Gastrocnemius medialis (tissue), 4 donors: ENCODE measurements at regions not wholly inside any gene's neighbourhood (a gene's known extent, or its start where the extent isn't known, plus 50 kb on each side); places are given as distances from the start of the nearest gene placed in this dataset.

Source experiments
- ATAC-seq, 2 donors: fragments of 150-250 bp; one replicate each; pipeline ENCODE4 v1.9.1; 2016
- DNase-seq, 2 donors: peaks; one replicate each; pipeline ENCODE4 v3.0.0-alpha.2; 2019
- H3K27ac ChIP-seq, 4 donors: fragments of 200-600 bp; sonication (generic); 1 replicate in 1 of 4; 2 replicates in 3 of 4; pipeline ENCODE4 v1.5.1; 2016 to 2018; ENCODE audit warnings: mild to moderate bottlenecking in 2 of 4, moderate library complexity in 1 of 4
- H3K27me3 ChIP-seq, 3 donors: fragments of 200-600 bp; sonication (generic) in 2 of 3; 1 replicate in 1 of 3; 2 replicates in 2 of 3; pipeline versions ENCODE4 v1.5.1 to v1.6.0; 2016 to 2019; ENCODE audit warnings: mild to moderate bottlenecking in 1 of 3, moderate library complexity in 1 of 3
- H3K36me3 ChIP-seq, 2 donors: fragments of 200-600 bp; sonication (generic) in 1 of 2; one replicate each; pipeline ENCODE4 v1.5.1; 2017 to 2018
- H3K4me1 ChIP-seq, 2 donors: fragments of 200-600 bp; sonication (generic) in 1 of 2; one replicate each; pipeline ENCODE4 v1.5.1; 2016 to 2017; ENCODE audit warnings: mild to moderate bottlenecking in 2 of 2
- H3K4me3 ChIP-seq, 4 donors: fragments of 200-600 bp; sonication (generic) in 3 of 4; 1 replicate in 1 of 4; 2 replicates in 3 of 4; pipeline ENCODE4 v1.5.1; 2016 to 2019; ENCODE audit warnings: mild to moderate bottlenecking in 2 of 4
- H3K9me3 ChIP-seq, 3 donors: fragments of 200-600 bp; sonication (generic) in 2 of 3; 1 replicate in 1 of 3; 2 replicates in 2 of 3; pipeline ENCODE4 v1.5.1; 2016 to 2019
- POLR2A ChIP-seq, 2 donors: fragments of 450-650 bp; IDR thresholded peaks; one replicate each; pipeline ENCODE4 v1.6.1; 2017; ENCODE audit warnings: antibody characterized with exemption in 2 of 2, mild to moderate bottlenecking in 2 of 2, moderate library complexity in 2 of 2
- in situ Hi-C, 4 donors: fragments of 200-750 bp; cut with MboI; loops; one replicate each; pipeline versions ENCODE4 v1.15.0 to v1.8.0; 2017; ENCODE audit warnings: low sequenced_read_pairs in 4 of 4
- intact Hi-C: fragments of 100-400 bp; cut with DNase I; formaldehyde crosslinking; loops from one replicate; pipeline ENCODE4 v1.15.1; 2023; ENCODE audit warnings: low total_unique reads
- TF ChIP-seq, protein P1 (sequence below), 5 experiments: fragments of 450-650 bp in 3 of 5; fragments of 200-600 bp in 2 of 5; sonication (generic) in 2 of 5; IDR thresholded peaks in 4 of 5; conservative IDR thresholded peaks in 1 of 5; 1 replicate in 4 of 5; 2 replicates in 1 of 5; pipeline ENCODE4 v1.5.1; 2016 to 2019; ENCODE audit warnings: antibody characterized with exemption in 5 of 5, mild to moderate bottlenecking in 3 of 5, moderate library complexity in 3 of 5

DNA sequence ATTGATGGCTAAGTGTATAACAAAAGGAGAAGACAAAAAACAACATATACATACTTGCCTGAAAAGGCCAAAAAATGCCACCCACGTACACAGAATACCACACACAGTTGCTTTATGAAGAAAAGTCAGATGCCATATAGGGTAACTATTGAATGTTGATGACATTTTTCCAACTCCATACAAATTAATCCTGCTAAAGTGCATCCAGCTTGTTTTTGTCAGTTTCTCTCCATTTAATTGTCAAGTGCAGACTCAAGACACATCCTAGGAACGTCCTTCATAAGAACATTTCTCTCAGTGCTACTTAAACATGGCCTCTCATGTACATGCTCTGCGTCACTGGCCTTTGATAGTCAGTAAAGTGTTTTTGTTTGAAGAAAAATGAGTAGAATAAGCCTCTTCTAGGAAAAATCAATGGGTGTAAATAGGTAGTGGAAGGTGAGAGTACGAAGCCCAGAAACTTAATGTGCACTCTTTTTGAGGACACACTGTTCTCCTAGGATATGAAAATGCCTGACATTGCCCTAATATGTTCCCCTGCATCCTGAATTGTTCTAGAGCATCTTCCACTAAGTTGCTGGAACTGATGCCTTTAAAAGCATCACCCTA lies 267.4 kb upstream of the ATP11B start:
- no peak overlapping the region for H3K27ac ChIP-seq
- TF ChIP-seq, protein P1, sequence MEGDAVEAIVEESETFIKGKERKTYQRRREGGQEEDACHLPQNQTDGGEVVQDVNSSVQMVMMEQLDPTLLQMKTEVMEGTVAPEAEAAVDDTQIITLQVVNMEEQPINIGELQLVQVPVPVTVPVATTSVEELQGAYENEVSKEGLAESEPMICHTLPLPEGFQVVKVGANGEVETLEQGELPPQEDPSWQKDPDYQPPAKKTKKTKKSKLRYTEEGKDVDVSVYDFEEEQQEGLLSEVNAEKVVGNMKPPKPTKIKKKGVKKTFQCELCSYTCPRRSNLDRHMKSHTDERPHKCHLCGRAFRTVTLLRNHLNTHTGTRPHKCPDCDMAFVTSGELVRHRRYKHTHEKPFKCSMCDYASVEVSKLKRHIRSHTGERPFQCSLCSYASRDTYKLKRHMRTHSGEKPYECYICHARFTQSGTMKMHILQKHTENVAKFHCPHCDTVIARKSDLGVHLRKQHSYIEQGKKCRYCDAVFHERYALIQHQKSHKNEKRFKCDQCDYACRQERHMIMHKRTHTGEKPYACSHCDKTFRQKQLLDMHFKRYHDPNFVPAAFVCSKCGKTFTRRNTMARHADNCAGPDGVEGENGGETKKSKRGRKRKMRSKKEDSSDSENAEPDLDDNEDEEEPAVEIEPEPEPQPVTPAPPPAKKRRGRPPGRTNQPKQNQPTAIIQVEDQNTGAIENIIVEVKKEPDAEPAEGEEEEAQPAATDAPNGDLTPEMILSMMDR (IDR thresholded peaks at IDR 0.05 in 4 of 5, conservative IDR thresholded peaks at IDR 0.05 in 1 of 5), result no peak
- no peak for TF ChIP-seq POLR2A (IDR thresholded peaks at IDR 0.05)
- DNase-seq (no peak), ATAC-seq (no peak)
- no peak overlapping the region for H3K4me3 ChIP-seq
- no peaks in the 10 kb centered on the region for H3K27me3 ChIP-seq
- intact Hi-C loops, result no loop called here
- in situ Hi-C loops, result no loop called here
- no peaks in the 10 kb centered on the region for H3K4me1 ChIP-seq
- H3K36me3 ChIP-seq, result no peaks in the 10 kb centered on the region
- H3K9me3 ChIP-seq, result no peaks in the 10 kb centered on the region

DNA sequence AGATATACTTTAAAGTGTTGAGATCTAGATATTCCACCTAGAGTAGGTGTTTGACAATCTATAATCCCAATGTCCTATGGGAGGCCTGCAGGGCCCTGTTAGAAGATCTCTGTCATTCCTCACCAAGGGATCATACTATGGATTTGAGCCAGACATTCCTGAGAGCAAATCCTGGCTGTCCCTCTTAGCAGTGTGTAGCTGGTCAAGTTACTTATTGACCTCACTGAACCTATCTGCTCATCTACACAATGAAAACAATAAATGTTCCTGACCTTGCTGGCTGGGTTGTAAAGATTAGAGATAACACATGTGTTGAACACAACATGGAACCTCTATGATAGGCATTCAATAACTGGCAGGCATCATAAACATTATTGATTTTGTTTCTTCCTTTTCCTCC lies 265.6 kb upstream of the ATP11B start:
- Histone ChIP-seq H3K27ac (no peak overlapping the region), H3K36me3 (no peaks in the 10 kb centered on the region), H3K27me3 (no peaks in the 10 kb centered on the region), H3K9me3 (no peaks in the 10 kb centered on the region), H3K4me1 (no peaks in the 10 kb centered on the region), H3K4me3 (no peak overlapping the region)
- intact Hi-C loops, result no loop called here
- no peak for ATAC-seq
- DNase-seq, result no peak
- in situ Hi-C loops, result no loop called here
- TF ChIP-seq, protein P1 (IDR thresholded peaks at IDR 0.05 in 4 of 5, conservative IDR thresholded peaks at IDR 0.05 in 1 of 5), result no peak
- TF ChIP-seq POLR2A (IDR thresholded peaks at IDR 0.05), result no peak

DNA sequence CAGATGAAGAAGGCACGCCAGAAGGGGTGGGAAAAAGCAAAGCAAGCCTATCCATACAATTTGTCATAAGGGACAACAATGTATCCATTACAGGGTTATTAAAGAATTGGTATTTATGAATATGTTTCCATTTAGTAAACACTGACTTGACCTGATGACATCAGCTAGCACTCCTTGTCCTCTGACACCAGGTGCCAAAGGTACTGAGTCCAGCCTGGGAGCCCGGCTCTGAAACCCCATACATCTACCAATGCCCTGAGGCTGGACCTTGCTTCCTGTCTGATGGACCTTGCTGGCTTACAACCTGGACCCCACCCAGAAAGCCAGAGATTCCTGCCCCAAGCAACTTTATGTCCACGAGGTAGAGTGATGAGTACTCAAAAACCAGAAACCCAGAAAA lies 263.0 kb upstream of the ATP11B start:
- no peaks in the 10 kb centered on the region for H3K4me1 ChIP-seq
- no peaks in the 10 kb centered on the region for H3K9me3 ChIP-seq
- TF ChIP-seq, protein P1 (IDR thresholded peaks at IDR 0.05 in 4 of 5, conservative IDR thresholded peaks at IDR 0.05 in 1 of 5), result no peak
- DNase-seq, result no peak
- no peak for ATAC-seq
- intact Hi-C loops (no loop called here), in situ Hi-C loops (no loop called here)
- no peak overlapping the region for H3K4me3 ChIP-seq
- H3K27ac ChIP-seq, result no peak overlapping the region
- H3K36me3 ChIP-seq, result no peaks in the 10 kb centered on the region
- no peaks in the 10 kb centered on the region for H3K27me3 ChIP-seq

DNA sequence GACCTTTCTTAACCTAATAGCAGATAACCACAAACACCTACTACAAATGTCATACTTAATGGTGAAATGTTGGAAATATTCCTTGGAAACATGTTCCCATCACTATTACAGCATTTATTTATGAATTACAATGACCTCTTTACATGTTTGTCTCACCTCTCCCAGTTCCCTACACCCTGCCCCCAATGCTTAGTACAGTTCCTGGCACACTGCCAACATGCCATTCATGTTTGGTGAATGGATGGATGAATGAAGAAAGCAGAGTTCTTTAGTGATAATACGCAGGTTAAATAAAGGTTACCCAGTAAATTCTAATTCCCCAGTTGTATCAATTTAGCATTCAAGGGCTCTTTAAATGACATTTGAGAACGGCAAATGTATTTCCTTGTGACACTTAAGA lies 259.9 kb upstream of the ATP11B start:
- no peaks in the 10 kb centered on the region for H3K36me3 ChIP-seq
- H3K27ac ChIP-seq, result no peak overlapping the region
- in situ Hi-C loops (no loop called here), intact Hi-C loops (no loop called here)
- no peak for ATAC-seq
- H3K27me3 ChIP-seq, result no peaks in the 10 kb centered on the region
- H3K4me3 ChIP-seq, result no peak overlapping the region
- DNase-seq, result no peak
- no peaks in the 10 kb centered on the region for H3K9me3 ChIP-seq
- H3K4me1 ChIP-seq, result no peaks in the 10 kb centered on the region
- TF ChIP-seq POLR2A (IDR thresholded peaks at IDR 0.05), result no peak
- TF ChIP-seq, protein P1 (IDR thresholded peaks at IDR 0.05 in 4 of 5, conservative IDR thresholded peaks at IDR 0.05 in 1 of 5), result no peak

DNA sequence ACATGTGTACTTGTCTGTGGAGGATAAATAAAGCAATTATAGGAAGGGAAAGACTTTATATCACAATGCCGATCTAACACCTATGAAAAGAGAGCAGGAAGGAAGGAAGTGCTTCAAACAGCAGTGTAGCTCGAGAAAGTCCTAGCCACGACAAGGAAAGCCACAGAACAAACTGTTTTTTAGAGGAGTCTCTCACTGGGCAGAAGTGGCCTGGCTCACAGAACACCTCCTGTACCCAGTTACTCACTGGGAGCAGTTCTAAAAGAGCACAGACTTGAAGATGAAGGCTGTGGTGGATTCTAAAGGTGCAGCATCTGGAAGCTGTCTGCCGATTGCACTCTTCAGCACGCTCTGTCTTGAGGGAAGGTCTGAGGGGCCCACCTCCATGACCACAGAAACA lies 248.8 kb upstream of the ATP11B start:
- H3K9me3 ChIP-seq, result no peaks in the 10 kb centered on the region
- H3K36me3 ChIP-seq, result no peaks in the 10 kb centered on the region
- H3K4me1 ChIP-seq, result no peaks in the 10 kb centered on the region
- H3K4me3 ChIP-seq, result no peak overlapping the region
- DNase-seq (no peak), ATAC-seq (no peak)
- H3K27ac ChIP-seq, result no peak overlapping the region
- H3K27me3 ChIP-seq, result no peaks in the 10 kb centered on the region
- intact Hi-C loops (no loop called here), in situ Hi-C loops (no loop called here)
- TF ChIP-seq POLR2A (IDR thresholded peaks at IDR 0.05), result no peak
- TF ChIP-seq, protein P1 (IDR thresholded peaks at IDR 0.05 in 4 of 5, conservative IDR thresholded peaks at IDR 0.05 in 1 of 5), result no peak
